CD4-positive, alpha-beta T cell treated with Interleukin-15 for 4 hours (primary cell): ENCODE measurements at regions not wholly inside any gene's neighbourhood (a gene's known extent, or its start where the extent isn't known, plus 50 kb on each side); places are given as distances from the start of the nearest gene placed in this dataset.

Source experiments
- DNase-seq: peaks from one replicate; pipeline ENCODE4 v3.0.0-alpha.2; 2020; ENCODE audit warnings: low spot score

- no peak for DNase-seq
Measured at GRCh38 chr6:104321301-104321700, 538.4 kb downstream of the HACE1 start.

GRCh38 chr6:104320896-104321295 lies 538.8 kb downstream of the HACE1 start:
- DNase-seq = no peak

GRCh38 chr6:104312851-104313250 lies 546.9 kb downstream of the HACE1 start:
- DNase-seq = no peak

- DNase-seq = no peak
Measured at GRCh38 chr6:104306211-104306610, 553.5 kb downstream of the HACE1 start.

GRCh38 chr6:104305206-104305605 lies 554.5 kb downstream of the HACE1 start:
- DNase-seq = no peak

- DNase-seq = no peak
Measured at GRCh38 chr6:104301951-104302350, 557.8 kb downstream of the HACE1 start.

- DNase-seq = no peak
Measured at GRCh38 chr6:104286641-104287040, 573.1 kb downstream of the HACE1 start.

- DNase-seq = no peak
Measured at GRCh38 chr6:104284872-104285271, 574.8 kb downstream of the HACE1 start.

GRCh38 chr6:104282581-104282980 lies 577.1 kb downstream of the HACE1 start:
- no peak for DNase-seq

- no peak for DNase-seq
Measured at GRCh38 chr6:104281370-104281769, 578.3 kb downstream of the HACE1 start.

GRCh38 chr6:104268389-104268788 lies 591.3 kb downstream of the HACE1 start:
- no peak for DNase-seq

GRCh38 chr6:104266922-104267321 lies 592.8 kb downstream of the HACE1 start:
- DNase-seq = no peak

- DNase-seq = no peak
Measured at GRCh38 chr6:104256646-104257045, 603.1 kb downstream of the HACE1 start.

GRCh38 chr6:104253236-104253635 lies 606.5 kb downstream of the HACE1 start:
- DNase-seq = no peak

- DNase-seq = no peak
Measured at GRCh38 chr6:104252276-104252675, 607.4 kb downstream of the HACE1 start.

- no peak for DNase-seq
Measured at GRCh38 chr6:104251651-104252050, 608.1 kb downstream of the HACE1 start.

GRCh38 chr6:104240865-104241264 lies 618.9 kb downstream of the HACE1 start:
- DNase-seq = no peak

- no peak for DNase-seq
Measured at GRCh38 chr6:104239971-104240370, 619.7 kb downstream of the HACE1 start.

GRCh38 chr6:104229057-104229456 lies 630.7 kb downstream of the HACE1 start:
- DNase-seq = no peak

- no peak for DNase-seq
Measured at GRCh38 chr6:104227508-104227907, 632.2 kb downstream of the HACE1 start.

- no peak for DNase-seq
Measured at GRCh38 chr6:104226790-104227446, 632.8 kb downstream of the HACE1 start.

- DNase-seq = no peak
Measured at GRCh38 chr6:104218116-104218515, 641.6 kb downstream of the HACE1 start.

- DNase-seq = no peak
Measured at GRCh38 chr6:104214901-104215300, 644.8 kb downstream of the HACE1 start.

GRCh38 chr6:104212977-104213668 lies 646.6 kb downstream of the HACE1 start:
- DNase-seq = no peak
